Ishikawa (cell line): ENCODE measurements at regions not wholly inside any gene's neighbourhood (a gene's known extent, or its start where the extent isn't known, plus 50 kb on each side); places are given as distances from the start of the nearest gene placed in this dataset.

Source experiments
- CEBPB ChIP-seq: IDR thresholded peaks from 2 replicates; pipeline ENCODE4 v1.6.1; 2012
- CREB1 ChIP-seq: IDR thresholded peaks from 2 replicates; pipeline ENCODE4 v1.6.1; 2012; ENCODE audit warnings: low read depth
- EGR1 ChIP-seq: IDR thresholded peaks from 2 replicates; pipeline ENCODE4 v1.6.1; 2012
- EP300 ChIP-seq: IDR thresholded peaks from 2 replicates; pipeline ENCODE4 v1.6.1; 2012; ENCODE audit warnings: borderline replicate concordance
- FOXM1 ChIP-seq: IDR thresholded peaks from 2 replicates; pipeline ENCODE4 v1.6.1; 2012; ENCODE audit warnings: low read depth, borderline replicate concordance
- NFIC ChIP-seq: IDR thresholded peaks from 2 replicates; pipeline ENCODE4 v1.6.1; 2012
- RAD21 ChIP-seq: IDR thresholded peaks from 2 replicates; pipeline ENCODE4 v1.6.1; 2012; ENCODE audit warnings: low read depth
- TAF1 ChIP-seq: IDR thresholded peaks from 2 replicates; pipeline ENCODE4 v1.6.1; 2012; ENCODE audit warnings: low read depth, mild to moderate bottlenecking
- TCF12 ChIP-seq: IDR thresholded peaks from 2 replicates; pipeline ENCODE4 v1.6.1; 2012; ENCODE audit warnings: low read depth
- TEAD4 ChIP-seq: IDR thresholded peaks from 2 replicates; pipeline ENCODE4 v1.6.1; 2012
- YY1 ChIP-seq: IDR thresholded peaks from 2 replicates; pipeline ENCODE4 v1.6.1; 2012; ENCODE audit warnings: low read depth
- ZBTB7A ChIP-seq: IDR thresholded peaks from 2 replicates; pipeline ENCODE4 v1.6.1; 2012; ENCODE audit warnings: low read depth
- TF ChIP-seq, protein P1 (sequence below): IDR thresholded peaks from 2 replicates; pipeline ENCODE4 v1.6.1; 2012; ENCODE audit warnings: low read depth, mild to moderate bottlenecking
- TF ChIP-seq, protein P2 (sequence below): IDR thresholded peaks from 2 replicates; pipeline ENCODE4 v1.6.1; 2012

DNA sequence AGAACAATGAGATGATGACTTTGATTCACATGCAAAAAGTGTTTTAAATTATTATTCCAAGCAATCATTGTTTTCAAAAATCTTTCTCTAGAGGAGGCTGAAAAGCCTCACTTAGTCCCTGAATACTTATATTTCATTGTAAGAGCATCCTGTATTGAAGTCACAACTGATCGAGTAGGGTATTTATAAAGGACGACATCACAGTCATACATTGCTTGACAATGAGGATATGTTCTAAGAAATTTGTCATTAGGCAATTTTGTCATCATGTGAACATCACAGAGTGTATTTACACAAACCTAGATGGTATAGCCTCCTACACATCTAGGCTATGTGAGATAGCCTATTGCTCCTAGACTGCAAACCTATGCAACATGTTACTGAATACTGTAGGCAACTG lies 510.4 kb upstream of the RGMB start:
- no peak for TF ChIP-seq TCF12
- TF ChIP-seq CREB1 = no peak
- TF ChIP-seq YY1 = no peak
- no peak for TF ChIP-seq TAF1
- no peak for TF ChIP-seq ZBTB7A
- TF ChIP-seq, protein P1, sequence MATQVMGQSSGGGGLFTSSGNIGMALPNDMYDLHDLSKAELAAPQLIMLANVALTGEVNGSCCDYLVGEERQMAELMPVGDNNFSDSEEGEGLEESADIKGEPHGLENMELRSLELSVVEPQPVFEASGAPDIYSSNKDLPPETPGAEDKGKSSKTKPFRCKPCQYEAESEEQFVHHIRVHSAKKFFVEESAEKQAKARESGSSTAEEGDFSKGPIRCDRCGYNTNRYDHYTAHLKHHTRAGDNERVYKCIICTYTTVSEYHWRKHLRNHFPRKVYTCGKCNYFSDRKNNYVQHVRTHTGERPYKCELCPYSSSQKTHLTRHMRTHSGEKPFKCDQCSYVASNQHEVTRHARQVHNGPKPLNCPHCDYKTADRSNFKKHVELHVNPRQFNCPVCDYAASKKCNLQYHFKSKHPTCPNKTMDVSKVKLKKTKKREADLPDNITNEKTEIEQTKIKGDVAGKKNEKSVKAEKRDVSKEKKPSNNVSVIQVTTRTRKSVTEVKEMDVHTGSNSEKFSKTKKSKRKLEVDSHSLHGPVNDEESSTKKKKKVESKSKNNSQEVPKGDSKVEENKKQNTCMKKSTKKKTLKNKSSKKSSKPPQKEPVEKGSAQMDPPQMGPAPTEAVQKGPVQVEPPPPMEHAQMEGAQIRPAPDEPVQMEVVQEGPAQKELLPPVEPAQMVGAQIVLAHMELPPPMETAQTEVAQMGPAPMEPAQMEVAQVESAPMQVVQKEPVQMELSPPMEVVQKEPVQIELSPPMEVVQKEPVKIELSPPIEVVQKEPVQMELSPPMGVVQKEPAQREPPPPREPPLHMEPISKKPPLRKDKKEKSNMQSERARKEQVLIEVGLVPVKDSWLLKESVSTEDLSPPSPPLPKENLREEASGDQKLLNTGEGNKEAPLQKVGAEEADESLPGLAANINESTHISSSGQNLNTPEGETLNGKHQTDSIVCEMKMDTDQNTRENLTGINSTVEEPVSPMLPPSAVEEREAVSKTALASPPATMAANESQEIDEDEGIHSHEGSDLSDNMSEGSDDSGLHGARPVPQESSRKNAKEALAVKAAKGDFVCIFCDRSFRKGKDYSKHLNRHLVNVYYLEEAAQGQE = no peak
- no peak for TF ChIP-seq EGR1
- TF ChIP-seq EP300 = no peak
- no peak for TF ChIP-seq RAD21
- no peak for TF ChIP-seq FOXM1
- TF ChIP-seq CEBPB = no peak
- TF ChIP-seq NFIC = no peak
- TF ChIP-seq, protein P2, sequence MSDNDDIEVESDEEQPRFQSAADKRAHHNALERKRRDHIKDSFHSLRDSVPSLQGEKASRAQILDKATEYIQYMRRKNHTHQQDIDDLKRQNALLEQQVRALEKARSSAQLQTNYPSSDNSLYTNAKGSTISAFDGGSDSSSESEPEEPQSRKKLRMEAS = no peak
- TF ChIP-seq TEAD4 = no peak
